ENCODE measurements at regions not wholly inside any gene's neighbourhood (a gene's known extent, or its start where the extent isn't known, plus 50 kb on each side); places are given as distances from the start of the nearest gene placed in this dataset.

DNA sequence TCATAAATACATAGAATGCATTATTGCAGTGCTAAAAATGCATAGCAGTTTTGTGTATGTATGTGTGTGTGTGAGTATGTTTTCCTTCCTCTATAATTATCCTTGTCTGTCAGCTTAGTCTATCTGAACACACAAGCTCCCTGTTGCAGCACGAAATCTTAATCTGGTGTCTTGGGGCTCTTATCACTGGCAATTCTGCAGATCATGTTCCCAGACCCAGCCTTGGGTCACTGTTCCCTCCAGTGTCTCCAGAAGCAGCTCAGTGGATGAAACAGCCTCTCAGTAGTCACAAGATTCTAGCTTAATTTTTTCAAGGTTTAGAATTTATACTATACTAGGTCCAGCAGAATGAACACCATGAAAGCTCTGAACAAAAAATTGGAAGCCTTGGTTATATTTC is 777.9 kb downstream of the MRPL39 start:
- DNase-seq (ENCODE audit: extremely low read depth, low read depth) = no peak

DNA sequence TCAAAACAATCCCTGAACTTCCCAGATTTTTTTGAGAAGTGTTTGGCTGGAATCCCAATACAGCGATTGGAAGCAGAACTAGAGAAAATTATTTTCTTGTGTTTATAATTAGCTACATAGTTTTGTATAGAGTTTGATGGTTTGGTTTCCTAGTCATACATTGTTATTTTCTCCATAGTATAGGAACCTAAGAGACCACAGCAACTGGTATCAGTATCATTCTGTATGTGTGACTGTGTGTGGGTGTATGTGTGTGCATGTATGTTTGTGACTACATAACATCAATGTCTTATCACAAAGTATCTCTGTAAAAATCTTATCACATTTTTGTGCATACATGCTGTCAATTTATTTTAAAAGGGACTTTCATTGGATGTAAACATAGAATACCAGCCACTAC is 780.5 kb downstream of the MRPL39 start:
- no peak for DNase-seq (ENCODE audit: extremely low read depth, low read depth)

DNA sequence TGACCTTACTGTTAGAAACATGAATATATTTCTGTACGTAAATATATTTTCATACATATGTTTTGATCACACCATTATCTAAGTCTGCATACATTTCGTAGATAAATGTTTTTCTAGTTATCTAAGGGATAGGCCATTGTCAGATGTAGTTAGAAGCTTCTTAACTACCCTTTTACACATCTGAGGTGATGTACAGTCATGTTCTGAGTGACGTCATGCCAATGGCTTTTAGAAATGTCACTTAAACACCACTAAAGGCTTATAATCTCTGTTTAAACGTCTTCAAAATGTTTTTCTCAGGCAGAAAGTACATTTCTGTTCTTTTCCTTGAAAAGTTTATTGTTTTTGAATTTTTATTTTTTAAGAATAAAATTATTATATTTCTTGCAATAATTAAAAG is 781.9 kb downstream of the MRPL39 start:
- no peak for DNase-seq (ENCODE audit: extremely low read depth, low read depth)

DNA sequence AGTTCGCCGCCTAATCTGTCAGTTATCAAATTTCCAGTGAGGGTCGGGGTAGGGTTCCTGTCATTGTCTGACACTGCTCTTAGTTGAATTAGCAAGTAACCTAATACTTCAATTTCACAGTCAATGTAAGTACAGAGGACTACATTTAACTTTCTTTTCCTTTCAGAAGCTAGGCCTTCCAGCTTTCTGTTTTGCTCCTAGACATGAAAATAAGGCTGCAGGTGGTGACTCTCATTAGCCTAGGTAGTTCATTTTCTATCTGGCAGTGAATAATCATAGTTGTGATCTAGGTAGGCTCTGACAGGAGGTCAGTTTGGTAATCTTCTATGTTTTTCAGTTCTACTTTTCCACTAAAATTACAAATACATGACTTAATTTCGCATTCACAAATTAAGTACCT is 783.1 kb downstream of the MRPL39 start:
- DNase-seq (ENCODE audit: extremely low read depth, low read depth) = no peak

DNA sequence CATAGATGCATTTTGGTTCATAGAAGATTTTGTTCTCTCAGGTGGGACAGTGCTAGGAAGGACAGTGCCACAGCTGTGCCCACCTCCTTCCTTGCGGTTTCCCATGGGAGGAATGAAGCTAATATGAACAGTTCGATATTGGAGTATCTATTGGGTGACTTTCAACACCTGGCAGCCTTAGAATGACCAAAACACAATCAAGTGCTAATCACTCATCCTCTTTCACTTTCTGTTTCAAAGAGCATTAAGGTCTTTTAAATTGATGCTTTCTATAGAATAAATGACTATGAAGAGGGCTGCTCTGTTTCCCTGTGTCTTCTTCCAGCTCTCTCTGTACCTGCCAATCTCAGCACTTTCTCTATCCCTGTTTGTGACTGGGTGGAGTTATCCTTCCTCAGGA is 784.0 kb downstream of the MRPL39 start:
- no peak for DNase-seq (ENCODE audit: extremely low read depth, low read depth)

DNA sequence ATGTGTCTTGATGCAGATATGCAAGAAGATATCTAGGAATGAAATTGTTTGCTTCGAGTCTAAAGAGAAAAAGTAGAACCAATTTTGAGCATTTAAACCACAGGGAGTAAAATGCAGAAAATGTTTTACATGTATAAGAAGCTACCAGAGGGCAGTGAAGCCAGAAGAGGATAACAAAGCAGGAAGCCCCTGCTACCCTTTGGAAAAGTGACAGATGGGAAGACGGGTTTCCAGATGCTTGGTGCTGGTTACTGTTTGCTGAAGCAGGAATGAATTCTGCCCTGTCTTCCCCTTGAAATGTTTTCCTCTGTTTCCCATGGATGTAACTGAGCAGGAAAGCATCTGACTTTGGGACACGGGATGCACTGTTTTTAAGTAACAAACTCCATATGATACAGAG is 822.2 kb downstream of the MRPL39 start:
- no peak for DNase-seq (ENCODE audit: extremely low read depth, low read depth)

DNA sequence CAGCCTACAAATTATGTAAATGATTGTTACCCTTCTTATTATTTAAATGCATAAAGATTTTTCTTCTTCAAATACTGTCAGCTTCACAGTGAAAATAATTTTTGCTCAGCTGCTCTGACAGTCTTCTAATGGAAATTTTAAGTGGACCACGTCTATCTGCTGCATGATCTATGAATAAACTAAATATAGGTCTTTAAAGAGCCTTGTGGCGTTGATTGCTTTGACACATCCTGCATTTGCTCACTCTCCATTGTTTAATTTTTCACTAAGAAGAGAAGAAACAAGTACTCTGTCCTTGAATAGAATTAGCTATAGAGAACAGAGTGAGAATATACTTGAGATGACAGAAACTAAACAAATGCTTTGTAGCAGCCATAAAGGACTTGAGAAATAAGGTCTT is 826.1 kb downstream of the MRPL39 start:
- DNase-seq (ENCODE audit: extremely low read depth, low read depth) = no peak

DNA sequence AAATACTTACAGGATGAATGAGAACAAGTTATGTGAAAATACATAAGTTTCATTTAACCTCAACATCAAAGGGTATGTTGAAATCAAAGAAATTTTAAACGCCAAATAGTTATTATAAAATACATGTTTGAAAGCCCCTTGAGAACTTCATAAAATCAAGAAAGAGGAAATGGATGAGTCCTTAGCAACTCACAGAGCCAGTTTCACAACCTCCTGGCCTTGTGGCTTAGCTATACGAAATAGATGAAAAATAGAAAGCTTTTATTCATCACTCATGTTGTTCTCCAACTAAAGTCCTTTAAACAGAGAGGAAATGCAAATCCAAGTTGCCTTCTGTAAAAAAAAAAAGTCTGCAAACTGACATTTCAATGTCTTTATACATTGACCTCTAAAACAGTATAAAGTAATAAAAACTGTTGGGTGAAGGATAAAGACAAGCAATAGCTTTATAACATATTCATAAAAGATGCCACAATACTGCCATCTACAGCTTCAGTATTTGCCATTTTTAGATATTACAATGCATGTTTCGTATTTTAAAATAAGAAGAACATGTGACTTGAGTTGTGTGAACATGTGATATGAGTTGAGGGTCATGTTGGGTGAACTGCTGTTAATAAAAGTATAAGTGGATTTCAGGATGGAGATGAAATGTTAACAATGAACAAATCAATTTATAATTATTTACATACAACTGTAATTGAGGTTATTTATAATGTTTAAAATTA is 847.8 kb downstream of the MRPL39 start:
- DNase-seq (ENCODE audit: extremely low read depth, low read depth) = no peak

DNA sequence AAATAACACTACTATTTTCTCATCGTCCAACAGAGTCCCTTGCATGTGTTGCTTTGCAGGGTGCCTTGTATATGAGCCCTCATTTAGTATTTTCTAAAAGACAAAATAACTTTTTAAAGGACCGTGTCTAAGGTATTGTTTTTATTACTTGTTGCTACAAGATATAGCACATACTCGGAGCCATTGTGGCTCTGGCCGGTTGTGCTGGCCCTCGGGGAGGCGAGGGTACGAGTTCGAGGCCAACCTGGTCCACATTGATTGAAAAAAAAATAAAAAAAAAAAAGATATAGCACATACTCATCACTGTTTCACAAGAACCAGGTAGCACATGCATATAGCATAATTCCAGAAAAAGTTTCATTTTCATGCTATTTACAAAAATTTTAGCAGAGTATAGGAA is 869.2 kb downstream of the MRPL39 start:
- DNase-seq (ENCODE audit: extremely low read depth, low read depth) = no peak

DNA sequence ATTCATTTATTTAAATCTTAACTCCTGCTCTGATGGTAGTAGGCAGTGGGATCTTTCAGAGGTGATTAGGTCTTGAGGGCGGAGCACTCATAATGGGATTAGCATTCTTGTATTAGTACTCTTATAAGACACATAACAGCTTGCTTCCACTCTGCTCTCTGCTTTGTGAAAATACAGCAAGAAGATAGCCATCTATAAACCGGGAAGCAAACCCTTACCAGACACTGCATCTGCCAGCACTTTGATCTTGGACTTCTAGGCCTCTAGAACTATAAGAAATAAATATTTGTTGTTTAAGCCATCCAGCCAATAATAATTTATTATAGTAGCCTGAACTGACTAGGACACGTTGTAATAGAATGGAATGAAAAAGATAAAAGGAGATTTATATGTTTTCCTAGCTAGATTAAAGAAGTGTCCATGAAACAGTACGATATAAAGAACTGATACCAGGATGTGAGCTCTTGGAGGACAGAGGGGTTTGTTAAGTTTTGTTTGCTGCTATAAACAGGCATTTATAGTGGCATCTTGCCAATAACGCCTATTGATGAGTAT is 869.9 kb downstream of the MRPL39 start:
- no peak for DNase-seq (ENCODE audit: extremely low read depth, low read depth)

DNA sequence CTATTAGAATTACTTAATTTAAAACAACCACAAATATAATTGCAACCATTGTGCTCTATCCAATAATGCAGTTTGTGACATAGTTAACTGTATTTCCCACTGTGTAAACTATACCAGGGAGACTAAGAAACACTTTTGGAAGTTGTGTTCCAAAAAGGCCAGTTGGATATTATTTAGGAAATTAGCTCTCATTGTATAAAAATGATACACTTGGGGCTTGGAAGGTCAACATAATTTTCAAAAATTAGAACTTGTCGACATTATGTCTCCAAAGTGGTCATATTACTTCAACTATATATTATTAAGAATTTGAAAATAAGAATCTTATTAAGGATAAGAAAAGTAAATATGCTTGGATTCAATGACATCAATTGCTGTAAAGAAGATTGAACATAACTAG is 876.6 kb downstream of the MRPL39 start:
- DNase-seq (ENCODE audit: extremely low read depth, low read depth) = no peak

DNA sequence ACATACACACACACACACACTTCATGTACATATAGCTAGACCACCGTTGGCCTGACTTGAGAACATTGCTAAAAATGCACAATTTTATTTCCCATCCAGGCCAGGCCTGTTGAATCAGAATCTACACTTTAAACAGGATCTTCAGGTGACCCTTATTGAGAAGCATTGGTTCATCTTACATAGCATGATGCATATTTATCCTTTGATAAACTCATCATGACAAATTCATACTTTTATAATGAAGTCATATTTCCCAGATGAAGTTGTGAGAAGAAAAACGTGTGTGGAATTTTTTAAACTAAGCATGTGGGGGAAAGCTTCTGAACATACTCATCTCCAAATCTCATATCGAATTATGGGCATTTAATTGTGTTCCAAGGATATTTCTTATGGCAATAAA is 877.7 kb downstream of the MRPL39 start:
- DNase-seq (ENCODE audit: extremely low read depth, low read depth) = no peak

DNA sequence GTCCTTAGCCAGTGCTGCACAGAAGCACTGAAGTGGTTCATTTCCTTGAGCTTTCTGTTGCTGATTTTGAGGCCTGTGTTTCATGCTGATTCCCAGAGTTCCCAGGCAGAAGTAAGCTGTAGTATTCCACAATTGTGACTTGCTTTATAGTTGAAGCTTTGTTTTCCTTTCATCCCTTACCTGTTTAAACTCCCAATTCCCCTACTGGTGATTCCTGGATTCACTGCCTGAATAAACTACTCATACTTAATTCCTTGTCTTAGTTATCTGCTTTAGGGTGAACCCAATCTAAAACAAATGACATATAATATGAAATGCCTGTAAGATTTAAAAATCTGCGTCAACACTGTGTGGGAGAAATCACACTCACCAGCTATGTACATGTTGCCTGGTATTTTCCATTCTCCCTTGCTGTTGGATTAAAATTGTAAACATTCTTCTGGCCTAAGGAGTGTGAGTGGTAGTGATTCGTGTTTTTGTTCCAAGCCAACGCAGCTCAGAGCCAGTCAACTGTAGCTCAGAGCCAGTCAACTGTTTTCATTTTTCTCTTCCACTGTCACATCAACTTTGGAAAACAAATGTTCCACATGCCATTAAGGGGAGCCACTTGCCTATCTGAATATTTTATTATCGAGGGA is 879.4 kb downstream of the MRPL39 start:
- DNase-seq (ENCODE audit: extremely low read depth, low read depth) = no peak

DNA sequence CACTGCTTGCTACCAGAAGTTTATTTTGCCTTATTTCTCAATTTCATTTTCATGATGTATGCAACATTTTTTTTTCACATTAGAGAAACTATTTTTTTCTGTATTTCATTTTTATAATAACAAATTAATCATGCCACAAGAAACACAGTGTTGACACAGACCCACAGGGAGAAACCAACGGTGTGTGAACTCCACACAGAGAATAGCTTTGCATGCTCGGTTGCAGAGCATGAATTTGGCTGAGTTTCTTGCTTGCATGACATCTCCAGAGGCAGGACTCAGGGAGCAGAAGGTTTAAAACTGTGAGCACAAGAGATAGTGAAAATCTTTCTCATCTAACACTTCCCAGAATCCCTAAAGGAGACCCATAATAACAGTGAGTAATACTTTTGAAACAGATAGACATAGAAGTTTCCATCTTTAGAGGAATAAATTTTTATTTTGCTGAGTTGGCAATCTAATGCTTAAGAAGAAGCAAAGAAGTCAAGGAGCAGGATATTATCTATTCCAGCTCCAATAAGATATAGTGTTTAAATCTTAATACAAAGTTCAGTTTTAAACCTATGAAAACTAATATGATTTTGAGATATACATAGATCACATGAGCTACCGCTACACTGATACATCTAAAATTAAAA is 890.9 kb downstream of the MRPL39 start:
- DNase-seq (ENCODE audit: extremely low read depth, low read depth) = no peak

DNA sequence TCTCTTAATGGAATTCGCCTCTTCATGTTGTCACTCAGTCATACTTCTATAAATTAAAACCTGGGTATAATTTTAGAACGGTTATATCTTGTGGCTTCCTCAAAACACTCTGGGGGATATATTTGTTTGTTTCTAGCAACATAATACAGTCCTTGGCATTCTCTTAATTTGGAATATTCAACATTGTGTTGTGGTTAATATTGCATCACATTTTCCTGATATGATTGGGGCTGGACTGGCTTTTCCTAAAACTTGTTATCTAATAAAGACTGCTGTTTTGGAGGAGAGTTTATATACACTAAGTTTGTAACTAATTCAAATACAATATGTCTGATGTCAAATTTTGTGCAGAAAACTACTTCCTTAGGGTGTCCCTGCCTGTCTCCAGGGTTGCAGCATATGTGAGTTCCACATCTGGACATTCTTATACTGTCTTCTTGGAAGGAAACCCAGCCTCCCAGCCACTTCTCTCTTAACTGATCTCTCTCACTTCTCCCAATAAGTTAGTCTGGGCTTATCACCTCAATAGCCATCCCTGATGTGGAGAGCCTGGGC is 892.6 kb downstream of the MRPL39 start:
- no peak for DNase-seq (ENCODE audit: extremely low read depth, low read depth)

DNA sequence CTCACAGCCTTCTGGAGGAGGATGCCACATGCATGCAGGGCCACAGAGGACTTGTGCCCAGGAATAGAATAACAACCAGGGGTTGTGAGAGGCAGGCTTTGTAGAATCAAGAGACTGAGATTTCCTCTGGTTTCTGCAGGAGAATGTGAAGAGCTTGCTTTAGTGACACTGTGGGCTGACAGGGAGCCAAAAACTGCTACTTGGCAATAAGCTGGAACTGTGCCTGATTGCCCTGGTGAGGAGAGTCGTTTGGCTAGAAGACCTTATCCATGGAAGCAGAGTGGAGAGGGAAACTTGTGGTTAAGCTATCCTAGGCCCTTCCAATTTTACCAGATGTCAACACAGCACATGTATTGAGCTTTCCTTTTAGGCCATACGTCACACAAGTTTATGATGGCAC is 902.1 kb downstream of the MRPL39 start:
- no peak for DNase-seq (ENCODE audit: extremely low read depth, low read depth)

DNA sequence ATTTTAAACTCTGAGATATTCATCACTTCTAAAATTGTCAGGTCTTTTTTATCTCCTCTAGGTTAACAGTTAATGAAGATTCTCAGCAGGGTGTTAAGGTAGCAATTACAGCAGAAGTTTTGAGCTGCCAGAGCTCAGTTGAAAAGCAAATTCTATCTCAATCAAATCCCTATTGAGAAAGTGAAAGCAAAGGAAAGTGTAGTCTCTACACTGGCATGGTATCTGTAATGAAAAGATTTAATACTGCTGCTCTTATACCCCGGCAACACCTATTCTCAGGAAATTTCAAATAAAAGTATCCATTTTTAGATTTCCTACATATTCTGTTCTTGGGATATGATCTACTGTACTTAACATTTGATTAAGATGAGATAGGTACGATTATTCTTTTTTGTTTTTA is 913.5 kb downstream of the MRPL39 start:
- DNase-seq (ENCODE audit: extremely low read depth, low read depth) = no peak

DNA sequence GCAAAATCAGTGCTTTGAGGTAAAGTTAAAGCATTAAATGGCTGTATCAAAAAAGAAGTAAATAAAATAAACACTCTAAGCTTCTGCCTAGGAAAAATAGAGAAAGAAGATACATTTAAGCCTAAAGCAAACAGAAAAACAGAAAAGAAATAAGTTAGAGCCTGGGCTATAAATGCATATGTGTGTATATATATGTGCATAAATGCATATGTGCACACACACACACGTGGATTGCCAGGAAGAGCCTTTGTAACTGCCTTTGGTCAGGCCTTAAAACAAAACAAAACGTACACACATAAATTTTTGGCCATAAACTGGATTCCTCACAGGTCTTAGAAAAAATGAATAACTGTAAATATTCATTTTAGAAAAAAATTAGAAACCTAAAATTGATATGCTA is 925.8 kb downstream of the MRPL39 start:
- no peak for DNase-seq (ENCODE audit: extremely low read depth, low read depth)

DNA sequence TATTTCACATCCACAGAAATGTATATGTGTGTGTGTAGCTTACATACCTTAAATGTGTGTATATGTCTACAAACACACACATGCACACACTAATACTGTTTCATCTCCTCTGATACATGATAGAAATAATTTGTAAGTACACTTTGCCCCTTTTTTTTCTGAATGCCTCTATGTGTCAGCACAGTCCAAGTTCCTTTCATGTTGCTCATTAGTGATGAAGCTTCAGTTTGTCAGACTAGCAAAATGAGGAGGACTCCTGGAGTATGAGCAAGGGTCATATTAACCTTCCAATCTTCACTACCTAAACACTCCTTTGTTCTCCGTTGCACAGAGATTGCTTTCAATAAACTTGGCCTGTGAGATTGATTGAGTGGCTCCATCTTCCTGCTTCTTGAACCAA is 935.4 kb downstream of the MRPL39 start:
- DNase-seq (ENCODE audit: extremely low read depth, low read depth) = no peak

DNA sequence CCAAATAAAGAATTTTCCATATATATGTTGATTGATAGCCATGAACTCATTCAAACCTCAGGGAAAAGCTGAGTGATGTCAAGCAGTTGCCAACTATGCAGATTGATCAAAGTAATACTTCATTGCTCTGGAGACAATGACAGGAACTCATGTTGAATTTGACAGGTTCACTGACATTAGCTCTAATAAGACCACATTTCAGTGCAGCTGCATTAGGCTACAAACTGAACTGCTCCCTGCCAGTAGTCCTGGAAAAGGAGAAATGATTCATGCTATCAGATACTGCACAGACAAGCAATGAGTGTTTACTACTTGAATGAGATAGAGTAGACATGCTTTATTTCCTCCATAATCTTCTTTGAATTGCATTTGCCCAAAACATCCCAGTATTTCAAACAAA is 948.4 kb downstream of the MRPL39 start:
- DNase-seq (ENCODE audit: extremely low read depth, low read depth) = no peak

DNA sequence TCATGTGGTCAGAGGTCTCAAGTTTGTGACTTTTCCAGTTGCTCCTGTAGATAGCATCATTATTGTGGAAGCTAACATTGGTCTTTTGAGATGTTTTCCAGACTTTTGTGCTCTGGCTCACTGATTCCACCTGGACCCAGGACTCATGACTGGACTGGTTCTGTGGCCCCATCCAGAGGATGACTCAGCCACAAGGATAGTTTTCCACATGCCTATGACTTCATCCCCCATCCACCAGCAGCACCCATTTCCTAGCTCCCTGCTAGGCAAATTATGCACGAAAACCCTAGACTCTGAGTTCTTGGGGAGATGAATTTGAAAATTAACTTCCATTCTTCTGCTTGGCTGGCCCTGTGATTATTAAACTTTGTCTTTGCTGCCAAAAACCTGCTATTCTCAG is 949.3 kb downstream of the MRPL39 start:
- no peak for DNase-seq (ENCODE audit: extremely low read depth, low read depth)

DNA sequence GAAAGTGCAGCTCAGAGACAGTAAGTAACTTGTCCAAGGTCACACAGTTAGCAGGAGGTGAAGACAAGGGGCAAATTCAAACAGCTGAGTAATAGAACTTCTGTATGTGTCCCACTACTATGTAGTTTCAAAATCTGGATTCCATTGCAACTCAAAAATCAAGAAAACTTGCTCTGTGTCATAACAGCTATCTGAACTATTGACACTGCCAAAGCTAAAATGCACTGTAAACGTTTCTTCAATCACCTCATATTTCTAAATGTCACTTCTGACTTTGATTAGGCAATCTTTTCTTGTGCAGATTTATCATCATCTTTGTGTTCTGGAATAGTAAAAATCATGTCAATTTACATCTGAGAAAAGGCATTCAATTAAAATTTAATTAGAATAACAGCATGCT is 957.6 kb downstream of the MRPL39 start:
- DNase-seq (ENCODE audit: extremely low read depth, low read depth) = no peak
